ENCODE measurements at regions not wholly inside any gene's neighbourhood (a gene's known extent, or its start where the extent isn't known, plus 50 kb on each side); places are given as distances from the start of the nearest gene placed in this dataset.

GRCh38 chr6:43940071-43940392 is 170.0 kb downstream of the VEGFA start:
- no peaks in the 10 kb centered on the region; a peak in 3 of 5 replicates for H3K9me3 Mint-ChIP-seq
- no peak overlapping the region for H2AK5ac ChIP-seq (ENCODE audit: insufficient read length, low read length)

More at GRCh38 chr6:43940071-43940392, 170.0 kb downstream of the VEGFA start:
- Histone ChIP-seq H2BK12ac (ENCODE audit: insufficient read length, low read depth, low read length) (no peak overlapping the region), H3K27ac (ENCODE audit: insufficient read length, low read depth, low read length) (no peak overlapping the region), H3K9ac (ENCODE audit: extremely low read depth, insufficient read length, low read length) (no peak overlapping the region), H3K27me3 (ENCODE audit: insufficient read depth, low read length) (no peaks in the 10 kb centered on the region), H3K23me2 (ENCODE audit: insufficient read length, low read depth, low read length, poor library complexity, severe bottlenecking) (no peaks in the 10 kb centered on the region), H3K4me2 (ENCODE audit: insufficient read depth, insufficient read length, low read length) (no peak overlapping the region), H2BK120ac (ENCODE audit: low read depth, low read length, poor library complexity, severe bottlenecking) (no peak overlapping the region), H3K9me3 (ENCODE audit: control insufficient read depth, low read depth, low read length) (no peaks in the 10 kb centered on the region), H3K79me1 (ENCODE audit: insufficient read depth, low read depth, low read length, poor library complexity, severe bottlenecking) (no peaks in the 10 kb centered on the region), H3K18ac (ENCODE audit: insufficient read length, low read depth, low read length) (no peak overlapping the region), H3K4ac (ENCODE audit: low read depth, low read length) (no peak overlapping the region), H4K20me1 (ENCODE audit: control insufficient read depth, insufficient read depth, insufficient read length) (no peaks in the 10 kb centered on the region), H2BK5ac (ENCODE audit: insufficient read length, low read length) (no peak overlapping the region), H3K56ac (ENCODE audit: insufficient read length, low read depth, low read length) (no peak overlapping the region), H3K79me2 (ENCODE audit: insufficient read depth, low read length) (no peaks in the 10 kb centered on the region), H2BK20ac (ENCODE audit: low read depth, low read length, poor library complexity, severe bottlenecking) (no peak overlapping the region), H4K91ac (ENCODE audit: insufficient read length, low read depth, low read length) (no peak overlapping the region), H4K8ac (replicated peaks; ENCODE audit: insufficient read length, low read depth, low read length) (no peak overlapping the region), H2BK15ac (ENCODE audit: low read depth, low read length) (no peak overlapping the region), H3T11ph (ENCODE audit: low read length) (no peak overlapping the region), H3K23ac (ENCODE audit: insufficient read length, low read depth, low read length) (no peak overlapping the region), H4K5ac (ENCODE audit: insufficient read length, low read depth, low read length) (no peak overlapping the region), H2AFZ (ENCODE audit: low read length) (no peak overlapping the region), H3K4me1 (ENCODE audit: insufficient read depth, low read length) (no peaks in the 10 kb centered on the region; the same call in 1 of the 2 replicates), H3K14ac (ENCODE audit: insufficient read depth, low read length) (no peak overlapping the region)
- TF ChIP-seq CTCF (conservative IDR thresholded peaks at IDR 0.05), result no peak
- Mint-ChIP-seq H3K27me3 (ENCODE audit: low read depth) (no peaks in the 10 kb centered on the region), H3K27ac (no peak overlapping the region), H3K4me1 (peaks cover 11 to 23% of the 10 kb centered on the region in 2 experiments), H3K4me3 (no peak overlapping the region), H3K36me3 (ENCODE audit: insufficient read depth in 1 of 3, low read depth in 3 of 3) (peaks cover 0 to under 1% (median 0%) of the 10 kb centered on the region in 3 experiments; a peak in 1 of 7 replicates)
- no peak for DNase-seq
- no CpG with 5 or more reads among the region's 2 CpGs for WGBS (ENCODE audit: extremely low coverage, insufficient read length, low lambda C conversion rate)
